ENCODE measurements at regions not wholly inside any gene's neighbourhood (a gene's known extent, or its start where the extent isn't known, plus 50 kb on each side); places are given as distances from the start of the nearest gene placed in this dataset.
A peak's percentile ranks its signal among the peaks of the same experiment; 100 is the strongest.
"Not testable (repeated sequence)": the region's sequence is repeated elsewhere in the genome, so short reads cannot be mapped to it uniquely, and the experiment has no call there.

- no peak for DNase-seq
These were observed 240.2 kb upstream of the IL12A start for GRCh38 chr3:159748425-159748824.

- DNase-seq, result no peak
These were observed 239.2 kb upstream of the IL12A start for GRCh38 chr3:159749406-159749805.

- DNase-seq, result no peak
These were observed 237.5 kb upstream of the IL12A start for GRCh38 chr3:159751146-159751545.

GRCh38 chr3:159751752-159752151 is 236.9 kb upstream of the IL12A start:
- no peak for DNase-seq

GRCh38 chr3:159756279-159757207 is 232.1 kb upstream of the IL12A start:
- DNase-seq, result not testable (repeated sequence)

GRCh38 chr3:159757341-159758060 is 231.1 kb upstream of the IL12A start:
- DNase-seq, result no peak

- DNase-seq, result no peak
These were observed 228.6 kb upstream of the IL12A start for GRCh38 chr3:159760046-159760445.

- DNase-seq, result no peak
These were observed 227.3 kb upstream of the IL12A start for GRCh38 chr3:159761369-159761768.

GRCh38 chr3:159761848-159762635 is 226.6 kb upstream of the IL12A start:
- DNase-seq, result no peak

- DNase-seq, result peak; percentile 29 to 35
These were observed 225.5 kb upstream of the IL12A start for GRCh38 chr3:159763011-159763601.

- peak; percentile 34 to 45 for DNase-seq
These were observed 224.8 kb upstream of the IL12A start for GRCh38 chr3:159763602-159764489.

GRCh38 chr3:159764490-159765029 is 224.1 kb upstream of the IL12A start:
- DNase-seq, result peak in 1 of 2 experiments; percentile 8

- peak; percentile 10 to 11 for DNase-seq
These were observed 223.4 kb upstream of the IL12A start for GRCh38 chr3:159765030-159765859.

GRCh38 chr3:159765860-159766294 is 222.8 kb upstream of the IL12A start:
- no peak for DNase-seq

GRCh38 chr3:159766563-159767185 is 222.0 kb upstream of the IL12A start:
- no peak for DNase-seq

- DNase-seq, result no peak
These were observed 217.6 kb upstream of the IL12A start for GRCh38 chr3:159770998-159771397.

- DNase-seq, result no peak
These were observed 216.6 kb upstream of the IL12A start for GRCh38 chr3:159771865-159772611.

GRCh38 chr3:159773706-159774105 is 214.9 kb upstream of the IL12A start:
- no peak for DNase-seq

GRCh38 chr3:159775372-159775961 is 213.2 kb upstream of the IL12A start:
- DNase-seq, result no peak
